Adrenal gland (tissue), 9 donors: ENCODE measurements at regions not wholly inside any gene's neighbourhood (a gene's known extent, or its start where the extent isn't known, plus 50 kb on each side); places are given as distances from the start of the nearest gene placed in this dataset.

Experiments
- DNase-seq, 7 donors: peaks; one replicate each; pipeline ENCODE4 v3.0.0-alpha.2; 2019 to 2020
- H3K27ac ChIP-seq, 5 donors: fragments of 200-600 bp; sonication (generic) in 4 of 5; 1 replicate in 3 of 5; 2 replicates in 2 of 5; pipeline versions ENCODE4 v1.5.1 to v1.8.0; 2016 to 2020; ENCODE audit warnings: mild to moderate bottlenecking in 1 of 5
- H3K27me3 ChIP-seq: fragments of 200-600 bp; 2 replicates; pipeline ENCODE4 v1.8.0; 2021
- H3K36me3 ChIP-seq, 2 donors: fragments of 200-600 bp; replicated peaks in 1 of 2; 1 replicate in 1 of 2; 2 replicates in 1 of 2; pipeline versions ENCODE4 v1.5.1 to v1.8.0; 2018 to 2022
- H3K4me1 ChIP-seq, 2 donors: fragments of 200-600 bp; replicated peaks in 1 of 2; 1 replicate in 1 of 2; 2 replicates in 1 of 2; pipeline versions ENCODE4 v1.5.1 to v1.8.0; 2018 to 2021
- H3K4me3 ChIP-seq, 4 donors: fragments of 200-600 bp; sonication (generic) in 3 of 4; one replicate each; pipeline ENCODE4 v1.5.1; 2016 to 2018
- H3K9me3 ChIP-seq, 3 donors: fragments of 200-600 bp; sonication (generic) in 1 of 3; replicated peaks in 1 of 3; 1 replicate in 2 of 3; 2 replicates in 1 of 3; pipeline versions ENCODE4 v1.5.1 to v1.8.0; 2016 to 2021
- CTCF ChIP-seq, 6 experiments: fragments of 450-650 bp in 4 of 6; fragments of 200-600 bp in 2 of 6; sonication (generic) in 1 of 6; IDR thresholded peaks; 1 replicate in 5 of 6; 2 replicates in 1 of 6; pipeline versions ENCODE4 v1.5.1 to v1.8.0; 2016 to 2021; ENCODE audit warnings: antibody characterized with exemption in 6 of 6, mild to moderate bottlenecking in 2 of 6, moderate library complexity in 1 of 6
- POLR2A ChIP-seq, 2 donors: fragments of 450-650 bp; IDR thresholded peaks; one replicate each; pipeline ENCODE4 v1.6.1; 2017; ENCODE audit warnings: antibody characterized with exemption in 2 of 2, mild to moderate bottlenecking in 2 of 2, moderate library complexity in 1 of 2
- WGBS, 4 donors: extraction: QIAGEN DNeasy Blood & Tissue Kit in 2 of 4; methylation state at CpG; one replicate each; pipeline versions ENCODE4 v1.1.5 to v1.1.7; 2013 to 2017; 5-methylcytosine and 5-hydroxymethylcytosine counted together
- intact Hi-C, 2 donors: fragments of 100-400 bp; cut with DNase I; formaldehyde crosslinking; loops; one replicate each; pipeline versions ENCODE4 v1.14.1 to v1.15.0; 2022 to 2023
- donor health status: healthy with polysubstance abuse.
- donor health status: Bipolar disorder and iron deficiency.
- donor health status: DM: yes; HTN: yes; CAD: no.
- donor health status: DM: no; HTN: no; CAD: no.
- donor health status: DM: no; HTN: no; CAD: no.

GRCh38 chr2:100761365-100761764, 58.6 kb upstream of the NPAS2 start:
- TF ChIP-seq POLR2A (IDR thresholded peaks at IDR 0.05) (no peak), CTCF (IDR thresholded peaks at IDR 0.05) (no peak)
- no peak for DNase-seq

GRCh38 chr2:100764430-100764829, 55.5 kb upstream of the NPAS2 start:
- Histone ChIP-seq H3K4me1 (peaks cover 0 to 6% of the 10 kb centered on the region in 2 donors), H3K9me3 (no peaks in the 10 kb centered on the region), H3K4me3 (no peak overlapping the region), H3K36me3 (no peaks in the 10 kb centered on the region), H3K27me3 (no peaks in the 10 kb centered on the region), H3K27ac (no peak overlapping the region)
- no peak for DNase-seq
- intact Hi-C loops, result no loop called here
- no peak for TF ChIP-seq CTCF (IDR thresholded peaks at IDR 0.05)
- TF ChIP-seq POLR2A (IDR thresholded peaks at IDR 0.05), result no peak
- WGBS, 4 donors, result 80 to 86% (median 86%) methylated on average over 2 of the region's 2 CpGs

More at GRCh38 chr2:100761365-100761764, 58.6 kb upstream of the NPAS2 start:
- Histone ChIP-seq H3K9me3 (no peaks in the 10 kb centered on the region), H3K27me3 (no peaks in the 10 kb centered on the region), H3K4me3 (no peak overlapping the region), H3K36me3 (no peaks in the 10 kb centered on the region), H3K4me1 (peaks cover 0 to 8% of the 10 kb centered on the region in 2 donors), H3K27ac (no peak overlapping the region)
- intact Hi-C loops, result no loop called here
- 88 to 100% (median 92%) methylated on average over 1 of the region's 1 CpG for WGBS, 4 donors

- Histone ChIP-seq H3K36me3 (no peaks in the 10 kb centered on the region), H3K9me3 (no peaks in the 10 kb centered on the region), H3K27me3 (no peaks in the 10 kb centered on the region), H3K4me1 (peaks cover 0 to 6% of the 10 kb centered on the region in 2 donors), H3K27ac (no peak overlapping the region), H3K4me3 (no peak overlapping the region)
- intact Hi-C loops, result no loop called here
- DNase-seq, result no peak
- WGBS, 4 donors, result 49 to 71% (median 63%) methylated on average over 4 of the region's 4 CpGs
- no peak for TF ChIP-seq CTCF (IDR thresholded peaks at IDR 0.05)
- no peak for TF ChIP-seq POLR2A (IDR thresholded peaks at IDR 0.05)
Measured at GRCh38 chr2:100765481-100765880, 54.5 kb upstream of the NPAS2 start.

GRCh38 chr2:100766256-100766655, 53.7 kb upstream of the NPAS2 start:
- no peak overlapping the region for H3K27ac ChIP-seq
- no peaks in the 10 kb centered on the region for H3K27me3 ChIP-seq
- no peak for DNase-seq
- H3K4me1 ChIP-seq, result peaks cover 0 to 6% of the 10 kb centered on the region in 2 donors
- H3K4me3 ChIP-seq, result no peak overlapping the region
- WGBS, 4 donors, result 83 to 93% (median 89%) methylated on average over 6 of the region's 6 CpGs
- H3K9me3 ChIP-seq, result no peaks in the 10 kb centered on the region
- no peaks in the 10 kb centered on the region for H3K36me3 ChIP-seq
- TF ChIP-seq CTCF (IDR thresholded peaks at IDR 0.05) (no peak), POLR2A (IDR thresholded peaks at IDR 0.05) (no peak)
- intact Hi-C loops, result no loop called here
